Activated T-cell treated with anti-CD3 and anti-CD28 coated beads, Interleukin-2, amount 50 U/mL, for 72 hours (primary cell): ENCODE measurements at regions not wholly inside any gene's neighbourhood (a gene's known extent, or its start where the extent isn't known, plus 50 kb on each side); places are given as distances from the start of the nearest gene placed in this dataset.

ENCODE experiments used
- ATAC-seq, 2 donors: fragments of 150-1000 bp; cut with Tn5 transposase; replicated peaks in 1 of 2; 2 replicates each; pipeline ENCODE4 v1.10.0; 2021; ENCODE audit warnings: moderate library complexity in 2 of 2, mild to moderate bottlenecking in 1 of 2
- DNase-seq, 2 donors: peaks; one replicate each; pipeline ENCODE4 v3.0.0; 2021 to 2022; ENCODE audit warnings: mixed read lengths in 1 of 2
- H3K27ac Mint-ChIP-seq: one replicate; pipeline ENCODE4 v1.8.0; 2022; ENCODE audit warnings: mild to moderate bottlenecking, moderate library complexity, mixed read lengths
- H3K27me3 Mint-ChIP-seq: one replicate; pipeline ENCODE4 v1.8.0; 2022; ENCODE audit warnings: low read depth, mixed read lengths
- H3K36me3 Mint-ChIP-seq, 2 donors: one replicate each; pipeline ENCODE4 v1.8.0; 2022; ENCODE audit warnings: mixed read lengths in 2 of 2, mild to moderate bottlenecking in 1 of 2; ENCODE audit not compliant: insufficient read depth in 2 of 2
- H3K4me1 Mint-ChIP-seq: one replicate; pipeline ENCODE4 v1.8.0; 2022; ENCODE audit warnings: low read depth, mixed read lengths
- H3K4me3 Mint-ChIP-seq, 2 donors: one replicate each; pipeline ENCODE4 v1.8.0; 2022; ENCODE audit warnings: mild to moderate bottlenecking in 2 of 2, mixed read lengths in 2 of 2, moderate library complexity in 2 of 2
- H3K9me3 Mint-ChIP-seq, 2 donors: one replicate each; pipeline ENCODE4 v1.8.0; 2022; ENCODE audit warnings: mixed read lengths in 2 of 2

DNA sequence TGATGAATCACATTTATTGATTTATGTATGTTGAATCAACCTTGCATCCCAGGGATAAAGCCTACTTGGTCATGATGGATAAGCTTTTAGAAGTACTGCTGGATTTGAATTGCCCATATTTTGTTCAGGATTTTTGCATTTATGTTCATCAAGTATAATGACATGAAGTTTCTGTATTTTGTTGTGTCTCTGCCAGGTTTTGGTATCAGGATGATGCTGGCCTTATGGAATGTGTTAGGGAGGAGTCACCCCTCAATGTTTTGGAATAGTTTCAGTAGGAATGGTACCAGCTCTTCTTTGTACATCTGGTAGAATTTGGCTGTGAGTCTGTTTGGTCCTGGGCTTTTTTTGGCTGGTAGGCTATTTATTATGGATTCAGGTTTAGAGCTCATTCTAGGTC, 1643.1 kb upstream of the B3GALT2 start:
- Mint-ChIP-seq H3K4me3 (no peak overlapping the region), H3K36me3 (no peaks in the 10 kb centered on the region), H3K9me3 (no peaks in the 10 kb centered on the region), H3K4me1 (no peaks in the 10 kb centered on the region), H3K27me3 (no peaks in the 10 kb centered on the region), H3K27ac (no peak overlapping the region)
- no peak for ATAC-seq
- no peak for DNase-seq

GRCh38 chr1:194825382-194825781, 1639.0 kb upstream of the B3GALT2 start:
- Mint-ChIP-seq H3K27ac (no peak overlapping the region), H3K27me3 (no peaks in the 10 kb centered on the region), H3K4me3 (no peak overlapping the region), H3K36me3 (no peaks in the 10 kb centered on the region), H3K9me3 (no peaks in the 10 kb centered on the region), H3K4me1 (no peaks in the 10 kb centered on the region)
- ATAC-seq (no peak), DNase-seq (no peak)

GRCh38 chr1:194821091-194821490, 1634.7 kb upstream of the B3GALT2 start:
- H3K27ac Mint-ChIP-seq = no peak overlapping the region
- H3K27me3 Mint-ChIP-seq = no peaks in the 10 kb centered on the region
- H3K4me1 Mint-ChIP-seq = no peaks in the 10 kb centered on the region
- H3K4me3 Mint-ChIP-seq = no peak overlapping the region
- ATAC-seq (no peak), DNase-seq (no peak)
- H3K9me3 Mint-ChIP-seq = no peaks in the 10 kb centered on the region
- H3K36me3 Mint-ChIP-seq = no peaks in the 10 kb centered on the region

DNA sequence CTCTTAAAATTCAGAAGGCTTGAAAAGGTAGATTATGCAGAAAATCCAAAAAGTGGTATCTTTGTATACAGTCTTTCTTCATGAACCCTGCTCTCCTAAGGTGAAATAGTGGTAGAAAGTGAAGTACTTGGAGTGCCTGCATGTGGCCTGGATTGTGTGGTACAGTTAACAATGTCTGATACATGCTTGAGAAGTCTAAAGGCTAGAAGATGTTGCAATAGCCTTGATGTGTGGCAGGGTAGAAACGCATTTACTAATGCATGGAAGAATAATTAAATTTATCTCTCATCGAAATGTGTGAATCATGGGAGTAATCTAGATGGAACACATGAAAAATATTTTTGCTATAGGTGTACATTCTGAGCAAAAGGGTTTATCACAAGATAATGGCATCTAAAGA, 1632.3 kb upstream of the B3GALT2 start:
- H3K4me3 Mint-ChIP-seq = no peak overlapping the region

DNA sequence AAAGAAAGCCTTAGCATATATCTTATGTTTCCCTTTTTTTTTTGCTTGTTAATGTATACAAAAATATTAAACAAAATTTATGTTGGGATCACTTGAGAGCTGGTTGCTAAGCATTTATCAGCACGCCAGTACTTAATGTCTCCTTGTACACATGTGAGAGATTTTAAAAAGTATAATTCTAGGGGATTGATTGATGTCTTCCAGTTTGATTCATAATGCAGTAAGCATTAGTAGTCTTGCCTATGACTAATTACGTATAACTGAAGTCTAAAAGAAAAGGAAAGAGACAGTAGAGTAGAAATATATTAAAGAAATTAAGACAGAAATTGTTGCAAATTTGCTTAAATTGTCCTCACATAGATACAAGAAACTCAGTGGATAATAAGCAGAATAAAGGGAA, 1630.4 kb upstream of the B3GALT2 start:
- Mint-ChIP-seq H3K27me3 (no peaks in the 10 kb centered on the region), H3K9me3 (no peaks in the 10 kb centered on the region), H3K4me3 (no peak overlapping the region), H3K36me3 (no peaks in the 10 kb centered on the region), H3K4me1 (no peaks in the 10 kb centered on the region), H3K27ac (no peak overlapping the region)
- DNase-seq (no peak), ATAC-seq (no peak)

More for the DNA sequence above, 1632.3 kb upstream of the B3GALT2 start:
- Mint-ChIP-seq H3K27me3 (no peaks in the 10 kb centered on the region), H3K4me1 (no peaks in the 10 kb centered on the region), H3K27ac (no peak overlapping the region), H3K9me3 (no peaks in the 10 kb centered on the region), H3K36me3 (no peaks in the 10 kb centered on the region)
- ATAC-seq (no peak), DNase-seq (no peak)

DNA sequence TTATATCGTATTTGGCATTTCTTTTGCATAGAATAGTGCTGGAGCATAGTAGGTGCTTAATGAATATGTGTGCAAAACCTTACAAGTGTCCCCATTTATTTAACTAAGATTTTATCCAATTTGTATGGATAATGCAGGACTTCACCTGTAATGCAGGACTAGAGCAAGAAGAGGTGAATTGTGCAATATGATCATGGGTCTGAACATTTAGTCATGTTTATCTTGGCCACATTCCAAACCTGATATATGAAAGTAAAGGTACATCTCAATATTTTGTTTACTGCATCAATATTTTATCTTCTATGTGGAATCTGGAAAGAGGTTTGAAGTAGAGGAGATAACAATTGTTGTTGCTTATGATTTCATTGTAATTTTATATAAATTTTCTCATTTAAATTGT, 1626.7 kb upstream of the B3GALT2 start:
- DNase-seq (no peak), ATAC-seq (no peak)
- no peaks in the 10 kb centered on the region for H3K27me3 Mint-ChIP-seq
- H3K36me3 Mint-ChIP-seq = no peaks in the 10 kb centered on the region
- no peak overlapping the region for H3K27ac Mint-ChIP-seq
- H3K4me1 Mint-ChIP-seq = no peaks in the 10 kb centered on the region
- H3K9me3 Mint-ChIP-seq = no peaks in the 10 kb centered on the region
- no peak overlapping the region for H3K4me3 Mint-ChIP-seq

- H3K4me1 Mint-ChIP-seq = no peaks in the 10 kb centered on the region
- no peaks in the 10 kb centered on the region for H3K27me3 Mint-ChIP-seq
- DNase-seq (no peak), ATAC-seq (no peak)
- no peak overlapping the region for H3K27ac Mint-ChIP-seq
- no peaks in the 10 kb centered on the region for H3K9me3 Mint-ChIP-seq
- H3K4me3 Mint-ChIP-seq = no peak overlapping the region
- H3K36me3 Mint-ChIP-seq = no peaks in the 10 kb centered on the region
Measured at GRCh38 chr1:194809665-194810064, 1623.3 kb upstream of the B3GALT2 start.

- Mint-ChIP-seq H3K27ac (no peak overlapping the region), H3K9me3 (no peaks in the 10 kb centered on the region), H3K4me1 (no peaks in the 10 kb centered on the region), H3K36me3 (no peaks in the 10 kb centered on the region), H3K4me3 (no peak overlapping the region), H3K27me3 (no peaks in the 10 kb centered on the region)
- no peak for DNase-seq
- no peak for ATAC-seq
Measured at GRCh38 chr1:194809215-194809614, 1622.8 kb upstream of the B3GALT2 start.

DNA sequence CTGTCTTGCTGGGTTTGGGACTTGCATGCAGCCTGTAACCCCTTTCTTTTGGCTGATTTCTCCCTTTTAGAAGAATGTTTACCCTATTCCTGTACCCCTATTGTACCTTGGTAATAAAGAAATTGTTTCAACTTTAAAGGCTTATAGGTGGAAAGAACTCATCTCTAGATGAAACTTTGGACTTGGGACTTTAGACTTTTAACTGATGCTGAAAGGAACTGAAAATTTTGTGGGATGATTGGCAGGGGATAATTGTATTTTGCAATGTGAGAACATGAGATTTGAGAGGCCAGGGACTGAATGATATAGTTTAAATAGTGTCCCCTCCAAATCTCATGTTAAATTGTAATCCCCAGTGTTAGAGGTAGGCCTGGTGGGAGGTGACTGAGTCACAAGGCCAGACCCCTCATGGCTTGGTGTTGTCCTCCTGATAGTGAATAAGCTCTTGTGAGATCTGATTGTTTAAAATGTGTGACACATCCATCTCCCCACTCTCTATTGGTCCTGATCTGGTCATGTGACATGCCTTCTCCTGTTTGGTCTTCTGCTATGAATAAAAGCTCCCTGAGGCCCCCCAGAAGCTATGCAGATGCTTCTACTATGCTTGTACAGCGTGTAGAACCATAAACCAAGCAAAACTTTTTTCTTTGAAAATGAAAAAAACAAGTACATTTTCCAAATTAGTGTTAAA, 1621.3 kb upstream of the B3GALT2 start:
- ATAC-seq (no peak), DNase-seq (no peak)
- Mint-ChIP-seq H3K9me3 (no peaks in the 10 kb centered on the region), H3K4me1 (no peaks in the 10 kb centered on the region), H3K27me3 (no peaks in the 10 kb centered on the region), H3K4me3 (no peak overlapping the region), H3K36me3 (no peaks in the 10 kb centered on the region), H3K27ac (no peak overlapping the region)

- Mint-ChIP-seq H3K36me3 (no peaks in the 10 kb centered on the region), H3K27me3 (no peaks in the 10 kb centered on the region), H3K4me1 (no peaks in the 10 kb centered on the region), H3K27ac (no peak overlapping the region), H3K4me3 (no peak overlapping the region), H3K9me3 (no peaks in the 10 kb centered on the region)
- no peak for ATAC-seq
- no peak for DNase-seq
Measured at GRCh38 chr1:194802572-194802971, 1616.2 kb upstream of the B3GALT2 start.

GRCh38 chr1:194795917-194796593, 1609.6 kb upstream of the B3GALT2 start:
- Mint-ChIP-seq H3K4me1 (no peaks in the 10 kb centered on the region), H3K4me3 (no peak overlapping the region), H3K27ac (no peak overlapping the region), H3K27me3 (no peaks in the 10 kb centered on the region), H3K36me3 (no peaks in the 10 kb centered on the region), H3K9me3 (peaks cover 0 to 2% of the 10 kb centered on the region in 2 donors)
- DNase-seq = no peak
- ATAC-seq = no peak

DNA sequence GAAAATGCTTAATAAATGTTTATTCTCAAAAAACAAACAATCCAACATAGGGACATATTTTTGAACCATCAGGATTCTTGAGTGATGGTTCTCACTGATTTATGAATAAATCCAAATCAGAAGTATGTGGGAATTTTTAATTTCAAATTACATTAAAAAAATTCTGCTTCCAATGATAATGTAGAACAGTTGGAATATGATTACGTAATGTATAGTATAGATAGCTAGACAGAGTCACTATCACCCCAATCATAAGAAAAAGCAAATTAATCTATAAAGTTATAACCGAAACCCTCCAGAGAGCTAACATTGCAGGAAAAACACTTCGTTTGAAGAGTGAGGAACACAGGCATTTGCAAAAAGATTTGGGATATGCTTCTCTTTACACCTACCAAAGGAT, 1600.6 kb upstream of the B3GALT2 start:
- no peaks in the 10 kb centered on the region for H3K4me1 Mint-ChIP-seq
- H3K27ac Mint-ChIP-seq = no peak overlapping the region
- DNase-seq (no peak), ATAC-seq (no peak)
- H3K27me3 Mint-ChIP-seq = no peaks in the 10 kb centered on the region
- H3K9me3 Mint-ChIP-seq = peaks cover 0 to 1% of the 10 kb centered on the region in 2 donors
- no peak overlapping the region for H3K4me3 Mint-ChIP-seq
- no peaks in the 10 kb centered on the region for H3K36me3 Mint-ChIP-seq

DNA sequence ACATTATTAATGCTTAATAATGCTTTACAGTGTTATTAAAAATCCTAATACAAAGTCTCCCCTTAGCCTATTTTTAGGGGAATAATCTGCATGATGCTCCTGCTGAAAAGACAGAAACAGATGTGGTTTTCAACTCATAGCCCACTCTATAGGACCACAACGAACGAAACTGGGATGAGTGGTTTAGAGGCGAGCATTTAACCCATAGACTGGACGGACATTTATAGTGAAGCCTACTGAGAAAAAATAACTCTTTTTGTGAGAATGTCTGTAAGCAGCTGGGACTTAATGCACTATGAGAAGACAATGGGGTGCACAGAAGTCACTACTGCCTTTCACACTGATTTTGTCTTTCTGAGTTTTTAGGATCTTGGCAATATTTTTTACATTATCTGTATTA, 1599.6 kb upstream of the B3GALT2 start:
- Mint-ChIP-seq H3K4me3 (no peak overlapping the region), H3K9me3 (peaks cover 0 to 4% of the 10 kb centered on the region in 2 donors), H3K36me3 (no peaks in the 10 kb centered on the region), H3K27me3 (no peaks in the 10 kb centered on the region), H3K27ac (no peak overlapping the region), H3K4me1 (no peaks in the 10 kb centered on the region)
- DNase-seq = no peak
- ATAC-seq = no peak

DNA sequence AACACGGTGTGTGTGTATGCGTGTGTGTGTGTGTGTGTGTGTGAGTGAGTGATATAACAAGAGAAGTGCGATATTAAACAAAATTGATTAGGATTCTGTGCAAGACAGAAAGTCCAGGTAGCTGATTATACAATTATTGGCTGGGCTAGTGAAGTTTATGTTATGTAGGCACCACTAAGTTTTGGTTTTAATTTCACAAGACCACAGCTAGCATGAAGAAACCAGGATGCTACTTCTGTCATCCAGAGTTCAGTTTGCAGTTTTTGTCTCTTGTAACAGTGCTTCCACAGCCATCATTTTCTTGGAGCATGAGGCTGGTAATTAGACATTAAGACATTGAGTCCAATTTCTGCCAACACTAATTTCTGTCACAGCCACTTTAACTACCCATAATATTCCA, 1590.2 kb upstream of the B3GALT2 start:
- no peak for ATAC-seq
- H3K36me3 Mint-ChIP-seq = no peaks in the 10 kb centered on the region
- no peak overlapping the region for H3K27ac Mint-ChIP-seq

More for the DNA sequence above, 1590.2 kb upstream of the B3GALT2 start:
- H3K27me3 Mint-ChIP-seq = no peaks in the 10 kb centered on the region
- no peak for DNase-seq
- no peaks in the 10 kb centered on the region for H3K4me1 Mint-ChIP-seq
- peaks cover 7% of the 10 kb centered on the region in 2 donors for H3K9me3 Mint-ChIP-seq
- H3K4me3 Mint-ChIP-seq = no peak overlapping the region
